OCI-LY7 (cell line): ENCODE measurements at regions not wholly inside any gene's neighbourhood (a gene's known extent, or its start where the extent isn't known, plus 50 kb on each side); places are given as distances from the start of the nearest gene placed in this dataset.

ENCODE experiments used
- BruUV-seq: library from RNA; stranded (reverse); fragments of 400-500 nt; replicated peaks from 2 replicates; lab custom pipeline; 2021; lab: Mats Ljungman, UMichigan
- CTCF ChIA-PET: fragments of 300-600 bp; sonication (Branson Sonifier 250); formaldehyde crosslinking; loops from one replicate; lab custom pipeline; 2022; ENCODE audit warnings: antibody characterized with exemption; ENCODE audit not compliant: unreplicated experiment; lab: Charles Lee
- POLR2A ChIA-PET: fragments of 300-600 bp; sonication (Branson Sonifier 250); formaldehyde crosslinking; loops from one replicate; lab custom pipeline; 2022; ENCODE audit warnings: antibody characterized with exemption; lab: Charles Lee
- DNase-seq: peaks from one replicate; pipeline ENCODE4 v3.0.0-alpha.2; 2015; ENCODE audit warnings: low spot score
- H2AFZ ChIP-seq: fragments of 200-600 bp; sonication (generic), shearing (Covaris generic); 2 replicates; pipeline ENCODE4 v1.6.1; 2014; ENCODE audit warnings: mild to moderate bottlenecking, antibody characterized with exemption, low read length, moderate library complexity
- H3K27ac ChIP-seq: fragments of 200-600 bp; sonication (generic); 2 replicates; pipeline ENCODE4 v1.5.1; 2014; ENCODE audit warnings: mixed run types, low read depth, mild to moderate bottlenecking, moderate library complexity, low read length, inconsistent platforms; ENCODE audit not compliant: poor library complexity, severe bottlenecking
- H3K36me3 ChIP-seq: fragments of 200-600 bp; sonication (generic); 2 replicates; pipeline ENCODE4 v1.6.1; 2014; ENCODE audit warnings: mild to moderate bottlenecking, antibody characterized with exemption, low read length, moderate library complexity, mixed read lengths; ENCODE audit not compliant: insufficient read depth
- H3K4me1 ChIP-seq: fragments of 200-600 bp; sonication (generic); 2 replicates; pipeline ENCODE4 v1.5.1; 2014; ENCODE audit warnings: mild to moderate bottlenecking, low read length; ENCODE audit not compliant: insufficient read depth, poor library complexity, severe bottlenecking
- H3K4me2 ChIP-seq: fragments of 200-600 bp; sonication (generic); 2 replicates; pipeline ENCODE4 v1.6.1; 2014; ENCODE audit warnings: mild to moderate bottlenecking, low read length
- H3K4me3 ChIP-seq: fragments of 200-600 bp; sonication (generic); 2 replicates; pipeline ENCODE4 v1.5.1; 2014; ENCODE audit warnings: mild to moderate bottlenecking, low read depth, low read length; ENCODE audit not compliant: poor library complexity, severe bottlenecking
- H3K79me2 ChIP-seq: fragments of 200-600 bp; sonication (generic); 2 replicates; pipeline ENCODE4 v1.6.1; 2016; ENCODE audit warnings: low read depth, mild to moderate bottlenecking, low read length, moderate library complexity, mixed read lengths; ENCODE audit not compliant: insufficient read depth
- H3K9me2 ChIP-seq: fragments of 200-600 bp; sonication (generic); 2 replicates; pipeline ENCODE4 v1.6.1; 2016; ENCODE audit warnings: mild to moderate bottlenecking, low read length, mixed read lengths; ENCODE audit not compliant: insufficient read depth
- H3K9me3 ChIP-seq: fragments of 200-600 bp; sonication (generic); 2 replicates; pipeline ENCODE4 v1.6.1; 2014; ENCODE audit warnings: mild to moderate bottlenecking, mixed run types, low read length, mixed read lengths
- H4K20me1 ChIP-seq: fragments of 200-600 bp; sonication (generic); 2 replicates; pipeline ENCODE4 v1.6.1; 2014; ENCODE audit warnings: mild to moderate bottlenecking, antibody characterized with exemption, low read length, moderate library complexity, mixed read lengths; ENCODE audit not compliant: insufficient read depth
- CTCF ChIP-seq: fragments of 200-600 bp; sonication (generic); conservative IDR thresholded peaks from 2 replicates; pipeline ENCODE4 v1.5.1; 2014; ENCODE audit warnings: mild to moderate bottlenecking, antibody characterized with exemption, low read length, moderate library complexity, mixed read lengths
- EZH2phosphoT487 ChIP-seq: fragments of 200-600 bp; sonication (generic); IDR thresholded peaks from 2 replicates; pipeline ENCODE4 v1.6.1; 2018; ENCODE audit warnings: low read depth, borderline replicate concordance, mild to moderate bottlenecking, mixed run types, antibody characterized with exemption, low read length, moderate library complexity, mixed read lengths
- intact Hi-C: fragments of 100-400 bp; cut with micrococcal nuclease; formaldehyde crosslinking; loops from one replicate; pipeline ENCODE4 v1.10.0; 2022; ENCODE audit not compliant: unreplicated experiment

GRCh38 chr10:31697271-31698180, 231.1 kb downstream of the ARHGAP12 start:
- CTCF ChIA-PET = interaction anchor here (0.5 kb wide), 1 partner anchor 1303 kb away, joined by 3 read pairs; no protein-coding TSS in a partner anchor
- H3K4me3 ChIP-seq = no peak overlapping the region
- H3K9me3 ChIP-seq = no peaks in the 10 kb centered on the region
- no peaks in the 10 kb centered on the region for H3K4me1 ChIP-seq
- H3K4me2 ChIP-seq = no peak overlapping the region
- H3K36me3 ChIP-seq = no peaks in the 10 kb centered on the region
- DNase-seq = no peak
- intact Hi-C loops = no loop called here
- POLR2A ChIA-PET = interaction anchor here (0.6 kb wide), 1 partner anchor 92 kb away, joined by 5 read pairs; no protein-coding TSS in a partner anchor
- no TSS peak for BruUV-seq
- H3K79me2 ChIP-seq = no peaks in the 10 kb centered on the region
- H2AFZ ChIP-seq = no peak overlapping the region
- no peaks in the 10 kb centered on the region for H4K20me1 ChIP-seq
- no peak overlapping the region for H3K27ac ChIP-seq
- TF ChIP-seq CTCF = no peak
- TF ChIP-seq EZH2phosphoT487 = no peak
- H3K9me2 ChIP-seq = no peaks in the 10 kb centered on the region

GRCh38 chr10:31694929-31695837, 233.4 kb downstream of the ARHGAP12 start:
- no TSS peak for BruUV-seq
- POLR2A ChIA-PET = no interaction called here
- Histone ChIP-seq H3K9me2 (no peaks in the 10 kb centered on the region), H3K4me2 (no peak overlapping the region), H3K36me3 (no peaks in the 10 kb centered on the region), H2AFZ (no peak overlapping the region), H3K4me3 (no peak overlapping the region), H3K9me3 (no peaks in the 10 kb centered on the region), H3K27ac (no peak overlapping the region), H4K20me1 (no peaks in the 10 kb centered on the region), H3K4me1 (no peaks in the 10 kb centered on the region), H3K79me2 (no peaks in the 10 kb centered on the region)
- no peak for TF ChIP-seq EZH2phosphoT487
- TF ChIP-seq CTCF = no peak
- CTCF ChIA-PET = no interaction called here
- no peak for DNase-seq
- intact Hi-C loops = no loop called here
